GM19238 (cell line): ENCODE measurements at regions not wholly inside any gene's neighbourhood (a gene's known extent, or its start where the extent isn't known, plus 50 kb on each side); places are given as distances from the start of the nearest gene placed in this dataset.

Source experiments
- DNase-seq: peaks from one replicate; pipeline ENCODE4 v3.0.0; 2011; ENCODE audit warnings: low spot score; ENCODE audit not compliant: insufficient read length

DNA sequence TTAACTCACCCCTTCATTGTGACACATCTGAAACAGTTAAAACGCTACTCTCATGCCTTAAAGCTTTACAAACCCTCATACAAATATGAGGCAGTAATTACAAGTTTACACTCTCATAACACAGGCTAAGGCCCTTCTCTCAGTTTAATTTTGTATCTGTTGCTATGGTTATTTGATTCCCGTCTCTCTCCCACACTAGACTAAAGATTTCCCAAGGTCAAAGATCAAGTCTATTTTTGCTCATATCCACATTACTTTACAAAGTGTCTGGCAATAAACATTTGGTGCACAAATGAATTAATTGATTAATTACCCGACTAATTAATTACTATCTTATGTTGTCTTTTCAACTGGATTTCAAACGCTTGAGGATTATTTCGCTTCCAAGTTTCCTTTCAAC is 86.4 kb upstream of the MYOCD start:
- no peak for DNase-seq

DNA sequence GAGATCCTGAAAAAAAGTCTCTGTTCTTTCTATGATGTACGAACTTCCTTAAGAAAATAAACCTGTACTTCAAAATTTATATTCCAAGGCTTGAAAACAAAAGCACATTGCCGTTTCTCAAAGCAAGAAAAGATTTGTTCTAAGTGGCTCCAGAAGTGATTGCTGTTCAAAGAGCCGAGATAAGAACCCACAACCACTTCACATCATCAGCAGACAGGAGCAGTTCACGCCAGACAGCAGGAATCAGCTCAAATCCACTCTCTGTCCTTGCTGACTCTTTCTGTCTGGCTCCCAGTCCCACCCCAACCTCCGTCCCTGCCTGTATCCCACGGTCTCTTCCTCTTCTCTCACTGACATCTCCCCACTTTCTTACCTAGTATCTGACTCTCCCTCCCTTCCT is 85.0 kb upstream of the MYOCD start:
- no peak for DNase-seq

DNA sequence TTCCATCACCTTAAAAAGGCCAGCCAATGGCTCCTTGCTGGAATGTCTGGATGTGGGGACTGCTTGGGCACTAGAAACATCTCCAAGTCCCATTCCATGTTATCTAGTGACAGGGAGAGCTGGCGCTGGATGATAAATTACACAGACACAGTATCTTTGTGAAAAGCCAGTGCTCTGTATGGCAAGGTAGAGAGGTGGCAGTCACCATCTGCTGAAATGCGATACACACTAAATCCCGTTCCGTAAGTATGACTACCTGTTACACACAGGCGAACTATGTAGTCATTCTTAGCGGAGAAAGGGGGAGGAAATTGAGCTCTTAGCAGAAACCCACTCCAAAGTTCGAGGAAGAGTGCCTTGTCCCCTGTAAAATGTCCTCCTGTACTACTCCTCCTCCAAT is 81.0 kb upstream of the MYOCD start:
- no peak for DNase-seq

DNA sequence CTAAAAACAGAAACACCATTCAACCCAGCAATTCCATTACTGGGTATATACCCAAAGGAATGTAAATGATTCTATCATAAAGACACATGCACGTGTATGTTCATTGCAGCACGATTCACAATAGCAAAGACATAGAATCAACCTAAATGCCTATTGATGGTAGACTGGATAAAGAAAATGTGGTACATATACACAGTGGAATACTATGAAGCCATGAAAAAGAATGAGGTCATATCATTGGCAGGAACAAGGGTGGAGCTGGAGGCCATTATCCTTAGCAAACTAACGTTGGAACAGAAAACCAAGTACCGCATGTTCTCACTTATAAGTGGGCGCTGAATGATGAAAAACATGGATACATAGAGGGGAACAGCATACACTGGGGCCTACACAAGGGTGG is 77.2 kb upstream of the MYOCD start:
- no peak for DNase-seq

DNA sequence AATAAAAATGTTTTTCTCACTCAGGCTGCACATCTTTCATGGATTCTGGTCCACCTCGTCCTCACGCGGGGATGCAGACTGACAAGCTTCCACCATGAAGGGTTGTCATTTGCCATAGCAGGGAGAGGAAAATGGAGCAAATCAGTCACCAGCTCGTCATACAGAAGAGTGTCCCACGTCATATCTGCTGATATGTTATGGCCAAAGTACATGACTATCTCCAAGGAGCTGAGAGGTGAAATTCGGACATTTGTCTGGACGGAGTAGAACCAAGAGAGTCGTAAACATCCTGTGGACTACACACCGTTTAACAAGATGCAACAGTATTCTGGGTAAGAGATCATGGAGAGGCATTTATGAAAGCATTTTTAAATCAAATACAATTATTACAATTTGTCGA is 75.3 kb upstream of the MYOCD start:
- DNase-seq = no peak

DNA sequence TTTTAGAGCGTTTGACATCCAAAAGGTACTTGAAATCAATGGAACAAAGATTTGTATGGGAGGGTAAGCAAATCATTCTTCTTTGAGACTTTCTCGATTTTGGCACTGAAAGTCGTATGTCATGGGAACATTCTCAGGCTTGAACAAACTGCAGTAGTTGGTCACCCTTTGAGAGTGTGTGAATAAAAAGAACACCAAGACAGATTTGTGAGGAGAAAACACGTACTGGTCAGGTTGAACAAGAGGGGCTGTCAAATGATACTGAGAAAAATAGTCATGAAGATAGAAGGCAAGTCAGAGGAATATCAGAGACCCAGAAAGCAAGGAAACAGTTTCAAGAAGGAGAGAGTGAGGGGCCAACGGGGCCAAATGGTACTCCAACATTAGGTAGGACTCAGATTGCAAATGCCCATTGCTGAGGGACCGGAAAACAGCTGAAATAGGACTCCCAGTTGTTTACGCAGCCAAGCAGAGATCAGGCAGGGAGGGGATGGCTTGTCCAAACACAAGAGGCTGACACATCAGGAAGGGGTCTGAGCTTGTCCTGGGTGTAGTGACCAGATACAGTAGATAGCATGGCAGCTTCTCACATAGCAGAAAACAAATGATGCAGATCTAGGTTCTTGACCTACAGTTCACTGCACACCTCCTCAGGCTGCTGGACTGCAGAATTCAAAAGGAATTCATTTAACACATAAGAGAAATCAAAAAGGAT is 74.5 kb upstream of the MYOCD start:
- no peak for DNase-seq

DNA sequence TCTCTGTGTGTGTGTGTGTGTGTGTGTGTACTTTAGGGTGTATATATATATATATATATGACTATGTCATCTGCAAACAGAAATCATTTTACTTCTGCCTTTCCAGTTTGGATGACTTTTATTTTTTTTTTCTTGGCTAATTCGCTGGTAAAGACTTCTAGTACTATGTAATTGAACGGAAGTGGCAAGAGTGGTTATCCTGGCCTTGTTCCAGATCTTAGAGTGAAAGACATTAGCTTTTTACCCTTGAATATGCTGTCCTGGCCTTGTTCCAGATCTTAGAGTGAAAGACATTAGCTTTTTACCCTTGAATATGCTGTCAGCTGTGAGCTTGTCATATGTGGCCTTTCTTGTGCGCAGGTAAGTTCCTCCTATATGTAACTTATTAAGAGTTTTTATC is 72.7 kb upstream of the MYOCD start:
- no peak for DNase-seq

DNA sequence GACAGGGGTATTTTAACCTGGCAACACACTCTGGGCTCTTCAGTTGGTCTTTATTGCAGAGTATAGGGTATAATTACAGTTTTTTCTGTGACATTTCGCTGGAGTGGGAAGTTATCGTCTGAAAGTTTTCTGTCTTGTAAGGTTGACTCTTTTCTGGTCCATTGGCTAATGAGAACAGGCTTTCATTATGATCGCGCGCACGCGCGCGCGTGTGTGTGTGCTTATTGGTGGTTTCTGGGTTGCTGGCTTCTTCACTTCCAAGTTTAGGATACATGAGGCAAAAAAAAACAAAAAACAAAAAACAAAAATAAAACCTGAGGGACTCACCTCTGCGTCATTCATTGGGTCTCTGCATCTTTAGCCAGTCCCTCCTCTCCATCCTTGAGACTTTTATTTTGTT is 68.7 kb upstream of the MYOCD start:
- no peak for DNase-seq

DNA sequence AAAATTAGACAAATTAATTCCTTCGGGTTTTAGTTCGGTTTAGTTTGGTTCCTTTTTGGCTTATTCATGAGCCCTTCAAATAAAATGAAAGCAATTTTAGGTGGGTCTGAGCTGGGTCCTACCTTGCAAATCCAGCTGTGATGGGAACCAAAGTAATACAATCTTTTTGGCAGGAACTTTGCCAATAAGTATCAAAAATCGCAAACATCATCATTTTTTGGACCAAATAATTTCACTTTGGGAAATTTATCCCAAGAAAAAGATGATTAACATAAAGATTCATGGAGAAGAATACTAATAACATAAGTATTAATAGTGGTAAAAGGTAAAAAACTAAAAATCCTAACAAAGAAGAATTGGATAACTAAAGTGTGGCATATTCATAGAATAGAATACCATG is 67.8 kb upstream of the MYOCD start:
- no peak for DNase-seq

DNA sequence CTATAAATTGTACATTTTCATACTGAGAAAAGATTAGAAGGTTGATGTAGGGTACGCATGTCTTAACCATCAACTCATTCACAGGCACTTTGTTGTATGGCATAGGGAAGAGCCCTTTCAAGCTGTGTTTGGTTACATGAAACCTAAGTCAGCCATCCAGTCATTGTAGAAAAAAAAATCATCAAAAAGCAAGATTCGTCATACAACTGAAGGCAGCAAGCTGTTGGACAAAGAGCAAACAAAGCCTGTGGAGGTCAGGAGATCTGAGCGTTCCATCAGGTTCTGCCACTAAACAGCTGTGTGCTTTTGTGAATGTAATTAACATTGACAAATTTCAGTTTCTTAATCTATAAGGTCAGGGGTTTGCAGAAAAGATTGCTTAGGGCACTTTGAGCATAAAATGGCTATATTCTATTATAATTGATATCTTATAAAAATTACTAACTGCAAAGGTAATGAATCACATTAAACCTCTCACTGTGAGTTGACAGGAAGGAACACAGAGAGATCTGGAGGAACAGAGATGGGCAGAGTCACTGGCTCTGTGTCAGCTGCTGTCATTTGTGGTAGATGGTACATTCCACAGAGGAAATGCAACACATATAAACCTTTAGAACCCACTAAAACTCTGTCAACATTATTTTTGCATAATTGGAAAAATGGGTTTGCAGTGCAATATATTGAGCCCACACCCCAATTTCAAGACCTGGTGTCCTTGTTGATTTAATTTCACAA is 66.3 kb upstream of the MYOCD start:
- no peak for DNase-seq

DNA sequence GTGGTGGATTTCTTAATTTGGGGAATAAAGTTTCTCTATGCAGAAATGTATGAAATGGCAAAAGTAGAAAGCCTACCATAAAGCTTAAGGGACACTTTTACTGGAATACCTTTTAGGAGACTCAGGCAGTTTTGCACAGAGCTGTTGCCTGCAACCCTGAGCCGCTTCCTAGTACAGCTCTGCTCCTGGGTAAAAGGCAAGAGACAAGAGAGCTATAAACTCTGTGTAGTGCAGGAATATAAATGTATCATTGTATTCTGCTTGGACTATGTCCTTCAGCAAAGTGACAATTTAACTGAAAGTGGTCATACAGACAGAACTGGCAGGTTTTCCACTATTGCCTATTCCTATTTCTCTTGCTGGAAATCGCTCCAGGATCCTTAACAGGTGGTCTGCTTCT is 65.3 kb upstream of the MYOCD start:
- no peak for DNase-seq

DNA sequence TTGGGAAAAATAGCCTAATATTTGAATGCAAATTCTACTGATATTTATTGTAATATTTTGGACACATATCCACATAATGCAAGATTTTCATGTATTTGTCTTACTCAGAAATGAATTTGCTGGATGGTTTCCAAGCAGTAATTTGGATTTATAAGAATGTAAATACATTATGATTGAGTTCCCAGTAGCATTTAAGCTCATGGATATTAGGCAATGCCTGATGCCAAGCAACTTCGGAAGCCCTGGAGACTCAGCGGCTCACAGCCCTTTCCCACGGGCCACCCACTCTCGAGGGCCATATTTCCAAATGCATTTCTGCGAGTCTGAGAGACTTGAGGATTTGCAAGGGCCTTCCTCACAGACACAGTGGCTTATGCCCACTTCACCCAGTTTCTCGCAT is 62.1 kb upstream of the MYOCD start:
- DNase-seq = no peak

DNA sequence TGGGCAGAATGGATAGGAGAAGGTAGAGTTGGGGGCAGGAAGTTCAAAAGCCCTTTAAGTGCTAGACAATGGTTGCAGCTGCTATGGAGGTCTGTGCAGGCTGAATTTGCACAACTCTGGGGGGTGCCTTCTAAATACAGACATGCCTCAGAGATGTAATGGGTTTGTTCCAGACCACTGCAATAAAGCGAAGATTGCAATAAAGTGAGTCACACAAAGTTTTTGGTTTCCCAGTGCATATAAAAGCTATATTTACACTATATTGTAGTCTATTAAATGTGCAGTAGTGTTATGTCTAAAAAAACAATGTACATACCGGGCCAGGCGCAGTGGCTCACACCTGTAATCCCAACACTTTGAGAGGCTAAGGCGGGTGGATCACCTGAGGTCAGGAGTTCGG is 60.5 kb upstream of the MYOCD start:
- no peak for DNase-seq

DNA sequence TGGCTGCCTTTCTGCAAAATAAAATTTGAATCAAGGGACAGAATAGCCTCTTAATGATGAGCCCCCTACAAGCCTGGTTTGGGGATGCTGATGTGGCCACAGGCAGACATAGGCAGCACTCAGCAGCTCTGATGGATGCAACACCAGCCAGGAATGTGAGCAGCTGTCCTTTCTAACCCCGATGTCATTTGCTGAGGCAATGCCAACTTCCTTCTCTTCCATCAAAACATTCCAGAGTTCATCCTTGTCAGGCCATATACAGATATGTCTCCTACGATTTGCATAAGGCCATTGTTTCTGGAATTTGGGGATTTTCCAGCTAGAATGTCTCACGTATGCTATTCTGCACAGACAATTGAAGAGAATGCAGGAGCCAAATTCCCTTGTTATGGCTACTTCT is 52.1 kb upstream of the MYOCD start:
- no peak for DNase-seq
